Stimulated activated CD8-positive, alpha-beta memory T cell treated with anti-CD3 and anti-CD28 coated beads, Interleukin-15, amount 100 ng/mL, for 1 hour (primary cell): ENCODE measurements at regions not wholly inside any gene's neighbourhood (a gene's known extent, or its start where the extent isn't known, plus 50 kb on each side); places are given as distances from the start of the nearest gene placed in this dataset.

ENCODE experiments used
- DNase-seq: peaks from one replicate; pipeline ENCODE4 v3.0.0-alpha.2; 2020; ENCODE audit warnings: low read depth

GRCh38 chr11:70486731-70487130 is 88.4 kb downstream of the CTTN start:
- no peak for DNase-seq

DNA sequence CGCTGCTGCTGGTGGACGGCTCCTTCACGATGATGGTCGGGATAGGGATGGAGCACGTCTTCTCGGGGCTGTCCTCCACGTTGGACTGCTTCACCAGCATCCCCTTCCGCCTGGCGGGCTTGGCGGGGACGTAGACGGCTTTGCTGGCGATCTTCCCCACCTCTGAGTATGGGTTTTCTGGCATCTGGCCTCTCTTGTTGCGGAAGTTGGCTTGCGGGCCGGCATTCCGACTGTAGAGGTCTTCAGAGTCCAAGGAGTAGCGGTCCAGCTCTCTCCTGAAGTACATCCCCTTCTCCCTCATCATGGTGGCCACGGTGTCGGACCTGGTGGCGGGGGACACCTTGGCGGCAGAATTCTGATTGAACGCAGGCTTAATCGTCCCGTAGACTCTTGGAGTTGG is 88.8 kb downstream of the CTTN start:
- DNase-seq: no peak

- no peak for DNase-seq
These were observed 89.4 kb downstream of the CTTN start for GRCh38 chr11:70487756-70488155.

DNA sequence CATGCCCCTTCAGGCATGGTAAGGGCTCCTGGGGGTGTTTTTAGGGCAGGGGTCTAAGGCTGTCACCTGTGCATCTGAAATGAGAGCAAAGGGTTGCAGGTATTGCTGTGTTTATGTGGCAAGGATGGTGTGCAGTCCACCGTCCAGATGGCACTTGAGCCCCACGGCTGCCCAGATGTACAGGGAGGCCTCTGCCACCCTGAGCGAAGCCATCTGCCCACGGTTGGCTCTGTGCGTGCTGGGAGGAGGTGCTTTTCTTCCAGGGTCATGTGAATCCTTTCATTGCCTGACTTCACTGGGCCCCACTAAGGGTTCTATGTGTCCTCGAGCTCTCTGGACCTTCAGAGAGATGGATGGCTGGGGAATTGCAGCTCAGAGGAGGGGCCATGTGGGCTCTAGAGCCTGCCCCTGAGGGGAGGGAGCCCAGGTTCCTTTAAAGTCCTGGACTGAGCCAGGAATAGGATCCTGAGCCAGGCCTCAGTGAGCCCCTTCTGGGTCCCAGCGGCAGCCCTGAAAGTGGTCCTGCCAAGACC is 89.9 kb downstream of the CTTN start:
- no peak for DNase-seq

DNA sequence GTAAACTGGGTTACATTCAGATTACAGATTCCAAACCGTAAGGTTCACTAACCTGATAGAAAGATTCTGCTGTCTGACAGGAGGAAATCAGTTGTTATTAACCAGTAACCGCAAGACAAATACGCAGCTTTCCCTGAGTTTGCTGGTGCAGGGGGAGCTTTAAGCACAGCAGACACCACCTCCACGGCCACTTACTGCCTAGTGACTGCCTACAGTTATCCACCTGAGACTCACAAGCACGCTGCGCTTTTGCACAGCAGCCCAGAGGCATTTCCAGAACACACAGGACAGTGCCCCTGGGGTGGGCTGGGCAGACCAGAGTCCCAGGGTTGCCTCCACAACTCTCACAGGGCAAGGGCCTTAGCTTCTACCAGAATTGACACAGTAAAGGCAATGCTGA is 90.9 kb downstream of the CTTN start:
- no peak for DNase-seq

GRCh38 chr11:70490208-70490607 is 91.9 kb downstream of the CTTN start:
- DNase-seq: no peak

GRCh38 chr11:70490723-70491558 is 92.6 kb downstream of the CTTN start:
- DNase-seq: no peak

DNA sequence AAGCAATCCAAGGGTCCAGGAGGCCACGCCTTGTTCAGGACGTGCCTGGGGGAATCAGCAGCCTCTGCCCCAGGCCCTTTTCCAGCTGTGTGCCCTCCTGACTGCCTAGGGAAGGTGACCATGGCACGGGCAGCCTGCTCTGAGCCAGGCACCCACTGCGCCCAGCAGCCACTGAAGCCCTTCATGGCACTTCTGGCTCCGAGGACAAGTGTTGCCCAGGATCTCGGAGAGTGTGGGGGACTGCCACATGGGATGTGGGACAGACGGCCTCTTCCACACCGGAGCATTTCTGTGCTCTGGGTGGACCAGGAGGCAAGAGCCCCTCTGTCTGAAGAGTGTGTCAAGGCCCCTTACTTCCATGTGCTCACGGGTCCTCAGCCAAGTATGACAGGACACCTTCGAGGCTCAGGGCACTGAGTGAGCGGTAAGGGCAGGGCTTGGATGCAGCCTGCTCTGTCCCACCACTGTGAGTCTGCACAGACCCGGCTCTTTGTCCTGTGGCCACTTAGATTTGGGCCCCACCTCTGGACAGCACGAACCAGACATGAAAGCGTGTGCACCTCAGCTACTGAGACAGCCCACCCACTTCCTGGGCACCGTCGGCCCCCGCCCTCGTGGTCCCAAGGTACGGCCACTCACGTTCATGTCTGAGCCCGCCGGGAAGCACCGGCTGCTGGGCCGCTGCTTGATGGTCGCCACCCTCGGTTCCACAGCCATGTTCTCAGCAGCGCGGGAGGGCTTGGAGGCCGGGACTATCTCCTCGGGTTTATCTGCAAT is 93.6 kb downstream of the CTTN start:
- no peak for DNase-seq

GRCh38 chr11:70493089-70493474 is 94.8 kb downstream of the CTTN start:
- no peak for DNase-seq

DNA sequence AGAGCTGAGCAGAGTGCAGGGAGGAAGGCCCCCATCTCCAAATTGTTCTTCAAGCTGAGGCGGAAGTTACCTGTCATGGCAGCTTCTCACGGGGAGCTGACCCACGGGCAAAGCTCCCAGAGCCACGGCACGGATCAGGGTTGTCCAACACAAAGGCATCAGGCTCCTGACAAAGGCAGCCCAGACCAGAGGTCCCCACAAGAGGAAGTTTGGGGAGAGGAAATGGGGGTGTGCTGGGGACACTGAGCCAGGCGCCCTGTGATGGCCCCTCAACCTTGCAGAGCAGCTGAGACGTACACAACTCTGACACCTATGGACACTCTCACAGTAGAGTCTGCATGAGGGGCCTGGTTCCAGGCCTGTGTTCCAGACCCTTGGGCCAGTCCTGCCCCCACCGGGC is 95.6 kb downstream of the CTTN start:
- no peak for DNase-seq

- no peak for DNase-seq
These were observed 96.4 kb downstream of the CTTN start for GRCh38 chr11:70494559-70495350.

DNA sequence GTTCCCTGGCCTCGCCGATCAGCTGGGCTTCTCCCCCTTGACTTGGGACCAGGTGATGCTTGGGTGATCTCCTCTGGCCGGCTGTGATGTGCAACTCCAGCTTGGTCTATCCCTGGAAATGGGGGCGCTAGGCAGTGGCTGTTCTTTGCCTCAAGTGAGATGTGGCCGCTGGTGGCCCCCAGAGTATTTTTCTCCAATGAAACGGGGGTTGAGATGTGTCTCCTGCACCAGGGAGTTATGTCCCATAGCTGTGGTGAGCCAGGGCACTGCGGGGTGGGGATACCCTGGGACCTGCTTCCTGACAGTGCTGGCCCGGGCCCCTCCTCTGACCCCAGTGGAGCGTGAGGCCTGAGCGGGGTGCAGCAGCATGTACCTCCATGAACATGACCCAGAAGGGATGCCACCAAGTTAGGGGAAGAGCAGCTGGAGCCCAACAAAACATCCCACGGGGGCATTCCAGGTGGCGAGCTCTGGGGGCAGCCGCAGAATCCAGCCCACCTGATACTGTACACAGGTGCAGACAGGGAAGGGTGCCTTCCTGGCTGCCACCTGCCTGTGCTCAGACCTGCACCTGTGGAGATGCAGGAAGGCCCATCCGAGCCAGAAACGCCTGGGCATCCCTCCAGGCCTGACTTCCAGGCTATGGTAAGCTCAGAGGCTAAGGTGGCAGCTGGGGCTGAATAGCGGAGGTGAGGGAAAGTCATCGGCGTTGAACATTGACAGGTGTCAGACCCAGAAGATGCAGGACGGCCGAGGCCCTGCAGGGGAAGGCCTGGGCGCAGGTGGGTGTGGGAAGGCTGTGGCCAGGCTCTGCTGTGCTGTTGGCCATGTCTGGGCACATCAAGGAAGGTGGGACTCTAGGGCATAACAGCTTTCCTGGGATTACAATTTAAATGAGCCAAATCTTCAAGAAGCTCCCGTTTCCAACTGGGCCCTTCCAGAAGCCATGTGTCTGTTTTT is 97.3 kb downstream of the CTTN start:
- no peak for DNase-seq

DNA sequence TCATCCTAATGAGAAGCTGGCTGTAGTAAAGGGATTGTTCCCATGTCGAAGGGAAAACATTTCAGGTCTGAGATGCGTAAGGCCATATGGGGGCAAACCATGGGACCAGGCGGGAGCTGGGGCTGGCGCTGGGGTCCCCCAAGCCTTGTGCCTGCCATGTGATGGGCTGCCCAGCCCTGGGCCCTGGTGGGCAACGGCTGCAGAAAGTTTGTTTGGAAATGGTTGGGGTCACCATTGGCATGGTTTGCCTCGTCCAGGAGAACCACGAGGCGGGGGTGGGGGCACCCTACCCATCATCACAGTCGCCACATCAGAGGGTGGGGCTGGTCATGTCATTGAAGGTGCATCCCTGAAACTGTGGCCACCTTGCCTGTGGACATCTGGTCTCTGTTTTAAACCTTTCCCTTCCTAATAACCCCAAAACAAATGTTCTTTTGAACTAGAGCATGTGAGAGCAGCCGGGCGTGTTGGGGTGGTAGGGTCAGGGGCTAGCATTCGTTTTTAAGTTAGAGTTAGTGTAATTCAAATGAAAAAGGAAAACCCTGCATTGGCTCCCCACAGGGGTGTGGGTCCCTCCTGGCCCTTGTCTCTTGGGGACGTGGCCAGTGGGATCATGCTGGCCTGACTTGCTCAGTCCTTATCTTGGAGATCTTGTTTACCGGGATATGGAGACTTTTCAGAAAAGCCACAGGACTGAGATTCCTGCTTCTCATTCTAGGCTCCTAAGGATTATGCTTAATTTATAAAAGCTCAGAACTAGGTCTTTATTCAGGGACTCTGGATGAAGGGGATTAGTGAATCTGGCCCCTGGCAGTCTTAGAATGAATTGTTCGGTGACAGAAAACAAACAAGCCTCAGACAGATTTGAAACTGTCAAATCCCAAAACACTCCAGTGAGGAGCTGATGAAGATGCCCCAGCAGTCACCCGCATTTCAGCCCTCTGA is 98.5 kb downstream of the CTTN start:
- DNase-seq: no peak

GRCh38 chr11:70497536-70498075 is 99.3 kb downstream of the CTTN start:
- no peak for DNase-seq

GRCh38 chr11:70498171-70498571 is 99.8 kb downstream of the CTTN start:
- no peak for DNase-seq

GRCh38 chr11:70498976-70499801 is 100.9 kb downstream of the CTTN start:
- DNase-seq: no peak

DNA sequence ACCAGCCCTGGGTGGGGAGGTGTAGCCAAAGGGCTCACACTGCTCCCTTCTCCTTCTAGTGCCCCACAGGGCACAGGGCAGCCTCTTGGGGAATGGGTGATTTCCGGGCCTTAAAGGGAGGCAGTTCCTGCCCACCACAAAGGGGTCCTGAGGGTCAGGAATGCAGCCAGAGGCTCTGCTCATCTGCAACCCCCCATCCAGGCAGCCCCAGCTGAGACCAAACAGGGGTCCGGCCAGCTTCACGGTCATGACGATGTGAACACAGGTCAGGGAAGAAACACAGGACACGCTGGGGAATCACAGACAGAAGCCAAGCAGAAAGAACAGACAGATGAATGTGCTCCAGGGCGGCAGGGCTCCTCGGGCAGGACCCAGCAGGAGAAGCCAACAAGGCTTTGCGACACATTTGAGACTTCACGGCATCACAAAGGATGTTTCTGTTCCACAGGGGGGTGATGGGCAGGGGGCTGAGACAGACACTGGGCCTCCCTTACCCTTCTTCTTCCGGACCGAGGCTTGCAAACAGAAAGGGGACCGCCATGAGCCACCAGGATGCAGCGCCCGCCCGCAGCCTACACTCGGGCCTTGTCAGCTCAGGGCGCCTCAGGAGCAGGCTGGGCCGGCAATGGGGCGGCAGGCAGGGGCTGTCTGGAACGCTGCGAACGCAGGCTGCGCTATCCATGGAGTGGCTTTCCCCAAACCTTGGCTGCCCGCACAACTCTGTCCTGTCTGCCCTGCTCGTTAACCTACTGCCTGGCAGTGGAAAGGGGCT is 101.9 kb downstream of the CTTN start:
- no peak for DNase-seq
